Testis (tissue), 2 donors: ENCODE measurements at regions not wholly inside any gene's neighbourhood (a gene's known extent, or its start where the extent isn't known, plus 50 kb on each side); places are given as distances from the start of the nearest gene placed in this dataset.

Experiments used
- CTCF ChIP-seq, 3 experiments: fragments of 450-650 bp in 2 of 3; fragments of 200-600 bp in 1 of 3; sonication (generic) in 1 of 3; IDR thresholded peaks; one replicate each; pipeline ENCODE4 v1.5.1; 2016 to 2019; ENCODE audit warnings: antibody characterized with exemption in 3 of 3, mild to moderate bottlenecking in 2 of 3, moderate library complexity in 1 of 3
- POLR2A ChIP-seq: fragments of 450-650 bp; IDR thresholded peaks from one replicate; pipeline ENCODE4 v1.6.1; 2017; ENCODE audit warnings: antibody characterized with exemption, mild to moderate bottlenecking, moderate library complexity

- no peak for TF ChIP-seq CTCF (IDR thresholded peaks at IDR 0.05)
- TF ChIP-seq POLR2A, result no peak
Measured at GRCh38 chr9:106575823-106576222, 287.1 kb upstream of the ZNF462 start.
